ENCODE measurements at regions not wholly inside any gene's neighbourhood (a gene's known extent, or its start where the extent isn't known, plus 50 kb on each side); places are given as distances from the start of the nearest gene placed in this dataset.

DNA sequence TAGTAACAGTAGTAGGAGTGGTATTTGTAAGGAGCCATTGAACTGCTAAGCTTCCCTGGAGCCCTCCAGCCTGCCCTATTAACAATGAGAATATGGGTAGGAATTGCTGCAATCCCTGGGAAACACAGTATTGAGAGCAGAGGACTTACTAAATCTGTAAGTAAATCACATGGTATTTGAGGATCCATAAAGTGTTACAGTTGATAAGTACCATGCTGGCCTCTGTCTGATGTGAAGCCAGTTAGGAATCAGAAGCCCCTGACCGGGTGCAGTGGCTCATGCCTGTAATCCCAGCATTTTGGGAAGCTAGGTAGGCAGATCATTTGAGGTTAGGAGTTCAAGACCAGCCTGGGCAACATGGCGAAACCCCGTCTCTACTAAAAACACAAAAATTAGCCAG lies 224.6 kb downstream of the C1D start:
- no peak for DNase-seq (ENCODE audit: low spot score)

DNA sequence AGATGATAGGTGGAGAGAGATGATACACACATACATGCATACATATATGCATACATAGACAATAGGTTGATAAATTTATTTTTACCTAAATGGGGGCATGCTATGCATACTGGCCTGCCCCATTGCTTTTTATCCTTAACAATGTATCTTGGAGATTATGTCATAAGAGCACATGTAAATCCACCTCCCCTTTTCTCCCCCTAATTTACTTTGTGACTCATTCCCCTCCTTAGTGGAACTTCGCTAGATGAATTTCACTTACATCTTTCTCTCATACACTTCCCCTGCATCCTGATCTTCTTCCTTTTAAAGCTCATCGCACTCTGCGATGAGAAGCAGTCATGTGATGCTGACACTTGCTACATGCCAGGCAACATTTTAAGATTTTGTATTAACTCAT lies 223.6 kb downstream of the C1D start:
- DNase-seq (ENCODE audit: low spot score): no peak

- DNase-seq (ENCODE audit: low spot score): no peak
Measured at GRCh38 chr2:67839668-67840067, 223.1 kb downstream of the C1D start.

DNA sequence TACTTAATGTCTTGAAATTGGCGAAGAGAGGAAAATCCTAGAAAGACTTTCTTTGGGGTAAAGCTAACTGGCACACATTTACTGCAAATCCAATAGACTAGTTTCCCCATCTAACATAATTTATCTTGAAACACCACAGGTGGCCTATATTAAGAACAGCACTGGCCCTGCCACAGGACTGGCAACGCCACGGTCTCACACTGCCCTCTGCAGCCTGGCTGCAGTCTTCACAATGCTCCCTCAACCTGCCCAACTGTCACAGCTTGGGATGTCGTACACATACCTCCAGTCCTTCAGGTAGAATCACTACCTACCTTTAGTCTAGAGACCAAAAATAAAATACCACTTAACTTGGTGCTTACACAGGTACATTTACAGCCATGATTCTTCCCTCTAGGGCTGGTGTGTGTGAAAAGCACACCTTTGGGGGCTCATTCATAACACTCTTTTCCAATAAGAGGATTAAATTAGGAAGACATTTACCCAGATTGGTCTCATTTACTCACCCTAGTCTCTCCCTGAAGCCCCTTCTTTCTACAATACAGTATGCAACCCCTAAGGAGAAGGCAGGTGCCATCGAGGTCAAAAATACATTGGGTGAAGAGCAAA lies 222.2 kb downstream of the C1D start:
- DNase-seq (ENCODE audit: low spot score): peak; percentile 48

GRCh38 chr2:67841711-67842110 lies 221.1 kb downstream of the C1D start:
- no peak for DNase-seq (ENCODE audit: low spot score)

DNA sequence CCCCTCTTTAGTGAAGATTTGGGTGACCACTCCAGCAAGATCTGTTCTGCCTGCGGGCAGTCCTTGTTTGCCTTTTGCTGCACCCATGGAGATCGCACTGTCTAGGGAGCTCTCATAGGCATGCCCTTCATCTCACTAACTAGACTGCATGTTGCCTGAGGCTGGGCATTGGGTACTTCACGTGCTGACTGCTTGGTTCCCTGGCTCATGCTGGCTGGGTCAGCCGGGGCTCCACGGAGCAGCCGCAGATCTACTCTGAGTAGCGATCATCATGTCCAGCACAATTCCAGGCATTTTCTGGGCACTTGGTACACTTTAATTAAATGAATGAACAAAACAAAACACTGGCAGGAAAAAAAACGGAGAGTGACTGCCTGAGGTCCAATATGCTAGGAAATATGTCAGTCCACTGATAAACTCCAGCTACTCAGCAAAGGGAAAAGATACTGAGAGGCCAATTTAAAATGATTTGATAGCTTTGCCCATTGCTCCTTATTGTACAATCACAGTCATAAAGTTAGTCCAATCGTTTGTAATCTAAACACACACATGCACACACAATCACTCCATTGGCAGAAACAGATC lies 220.3 kb downstream of the C1D start:
- no peak for DNase-seq (ENCODE audit: low spot score)

- no peak for DNase-seq (ENCODE audit: low spot score)
Measured at GRCh38 chr2:67844024-67844540, 218.7 kb downstream of the C1D start.

GRCh38 chr2:67845621-67846369 lies 217.0 kb downstream of the C1D start:
- DNase-seq (ENCODE audit: low spot score): no peak

- DNase-seq (ENCODE audit: low spot score): peak; percentile 74
Measured at GRCh38 chr2:67846370-67847070, 216.3 kb downstream of the C1D start.

- no peak for DNase-seq (ENCODE audit: low spot score)
Measured at GRCh38 chr2:67848551-67849285, 214.1 kb downstream of the C1D start.

DNA sequence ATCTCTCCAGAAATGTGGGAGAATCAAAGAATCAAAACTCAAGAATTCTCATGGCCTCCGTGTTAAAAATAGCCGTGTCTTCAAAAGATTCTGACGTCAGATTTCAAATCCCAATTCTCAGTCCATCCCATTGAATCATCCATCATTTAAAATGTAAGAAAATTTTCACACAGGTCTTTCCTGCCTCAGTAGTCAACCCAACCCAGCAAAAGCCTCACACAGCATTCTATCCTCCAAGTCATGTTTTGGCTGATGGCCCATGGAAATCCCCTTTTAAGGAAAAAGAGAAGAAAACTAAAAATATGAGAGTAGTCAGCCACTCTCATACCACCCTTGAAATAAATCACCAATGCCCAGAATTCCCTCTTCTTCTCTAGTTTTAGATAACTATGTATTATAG lies 211.8 kb downstream of the C1D start:
- no peak for DNase-seq (ENCODE audit: low spot score)

- no peak for DNase-seq (ENCODE audit: low spot score)
Measured at GRCh38 chr2:67851956-67852824, 210.6 kb downstream of the C1D start.

GRCh38 chr2:67854103-67854743 lies 208.6 kb downstream of the C1D start:
- no peak for DNase-seq (ENCODE audit: low spot score)

DNA sequence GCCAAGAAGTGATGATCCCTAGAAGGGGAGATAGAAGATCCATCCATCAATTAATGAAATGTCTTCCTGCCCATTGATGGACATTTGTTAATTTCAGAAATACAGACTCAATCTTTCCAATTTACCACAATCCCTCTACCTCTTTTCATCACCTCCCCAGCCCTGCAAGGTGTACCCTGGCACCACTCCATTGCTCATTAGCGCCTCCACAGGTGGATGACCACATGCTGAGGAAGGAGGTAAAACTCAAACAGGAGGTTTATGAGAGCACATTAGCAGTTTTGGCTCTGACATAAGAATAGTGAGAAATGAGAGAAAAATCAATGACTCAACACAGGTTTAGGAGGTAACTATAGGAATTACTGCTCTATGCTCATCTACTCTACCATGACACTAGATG lies 208.0 kb downstream of the C1D start:
- no peak for DNase-seq (ENCODE audit: low spot score)

DNA sequence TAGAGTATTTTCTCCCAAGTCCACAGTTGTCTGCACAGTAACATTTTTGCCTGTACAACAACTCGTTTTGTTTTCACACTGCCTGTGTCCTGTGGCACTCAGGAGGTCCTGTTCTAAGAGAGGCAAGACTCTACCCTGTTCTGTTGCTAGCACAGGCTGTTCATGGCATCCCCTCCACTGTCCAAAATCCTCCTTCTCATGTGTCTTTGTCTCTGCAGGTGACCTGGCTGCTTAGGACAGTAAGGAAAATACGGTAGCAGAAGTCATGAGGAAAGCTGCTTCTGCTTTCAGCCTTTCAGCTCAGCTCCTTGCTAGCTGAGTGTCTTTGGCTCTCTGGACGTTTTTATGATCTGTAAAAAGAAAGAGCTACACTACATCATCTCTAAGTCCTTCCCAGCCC lies 205.9 kb downstream of the C1D start:
- no peak for DNase-seq (ENCODE audit: low spot score)

GRCh38 chr2:67857836-67858235 lies 205.0 kb downstream of the C1D start:
- no peak for DNase-seq (ENCODE audit: low spot score)

DNA sequence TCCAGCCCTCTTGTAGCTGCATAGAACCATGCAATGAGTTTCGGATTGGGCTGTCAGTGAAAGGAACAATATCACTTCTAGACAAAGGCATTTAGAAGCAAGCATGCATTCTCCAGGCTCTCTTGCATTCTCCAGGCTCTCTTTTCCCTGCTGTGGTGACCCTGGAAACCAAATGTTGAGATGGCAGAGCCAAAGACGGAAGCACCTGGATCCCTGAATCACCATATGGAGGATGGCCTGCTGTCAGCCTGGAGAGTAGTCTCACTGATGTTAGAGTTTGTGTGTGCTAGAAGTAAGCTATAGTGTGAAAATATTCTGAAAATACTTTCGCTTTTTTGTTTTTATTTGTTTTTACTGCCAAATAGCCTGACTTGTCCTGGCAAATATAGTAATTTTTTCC lies 203.9 kb downstream of the C1D start:
- no peak for DNase-seq (ENCODE audit: low spot score)

DNA sequence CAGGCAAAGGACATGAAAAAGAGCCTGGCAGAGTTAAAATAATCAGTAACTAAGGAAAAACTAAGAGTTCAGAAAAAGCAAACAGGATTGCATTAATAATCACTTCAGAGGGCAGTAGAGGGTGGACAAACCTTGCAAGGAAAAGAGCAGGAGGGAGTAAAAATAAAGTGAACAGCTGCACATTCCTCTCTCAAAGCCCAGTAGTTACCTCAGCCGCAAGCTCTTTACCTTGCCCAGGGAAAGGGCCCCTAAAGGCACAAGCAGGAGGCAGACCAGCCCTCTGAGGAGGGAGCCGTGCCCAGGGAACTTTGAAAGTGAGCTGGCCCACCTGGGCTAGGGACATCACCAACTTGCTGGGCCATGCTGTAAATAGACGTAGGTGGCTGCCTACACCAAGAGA lies 196.9 kb downstream of the C1D start:
- DNase-seq (ENCODE audit: low spot score): no peak

DNA sequence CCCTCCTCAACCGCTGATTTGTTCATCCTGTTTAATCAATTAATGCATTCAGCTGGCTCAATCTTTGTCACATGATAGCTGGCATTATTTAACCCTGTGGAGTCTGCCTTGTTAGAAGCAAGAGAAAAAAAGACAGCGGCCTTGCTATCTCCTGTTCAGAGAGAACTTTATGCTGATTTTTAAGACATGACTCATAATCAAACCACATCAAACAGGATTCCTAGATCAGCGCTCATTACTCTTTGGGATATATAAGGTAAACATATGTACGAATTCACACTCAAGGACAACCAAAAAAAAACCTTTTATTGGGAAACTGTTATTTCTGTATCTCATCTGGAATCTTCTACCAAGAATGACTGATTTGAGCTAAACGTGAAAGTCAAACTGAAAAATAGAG lies 195.1 kb downstream of the C1D start:
- no peak for DNase-seq (ENCODE audit: low spot score)

GRCh38 chr2:67871686-67872412 lies 191.0 kb downstream of the C1D start:
- DNase-seq (ENCODE audit: low spot score): no peak
